Osteoblast (primary cell): ENCODE measurements at regions not wholly inside any gene's neighbourhood (a gene's known extent, or its start where the extent isn't known, plus 50 kb on each side); places are given as distances from the start of the nearest gene placed in this dataset.

Experiments
- DNase-seq: peaks from one replicate; pipeline ENCODE4 v3.0.0; 2011; ENCODE audit warnings: low spot score, mixed read lengths; ENCODE audit not compliant: insufficient read length; ENCODE audit errors: missing footprints
- H2AFZ ChIP-seq: 2 replicates; pipeline ENCODE4 v1.6.0; 2011; ENCODE audit warnings: mild to moderate bottlenecking, low read length
- H3K27ac ChIP-seq: 2 replicates; pipeline ENCODE4 v1.5.1; 2011; ENCODE audit warnings: mild to moderate bottlenecking, low read depth, low read length, moderate library complexity
- H3K27me3 ChIP-seq: 2 replicates; pipeline ENCODE4 v1.6.0; 2012; ENCODE audit warnings: mild to moderate bottlenecking, control low read depth, inconsistent platforms, low read length, moderate library complexity; ENCODE audit not compliant: insufficient read depth
- H3K36me3 ChIP-seq: 2 replicates; pipeline ENCODE4 v1.5.1; 2011; ENCODE audit warnings: mild to moderate bottlenecking, low read length, control low read depth, moderate library complexity; ENCODE audit not compliant: insufficient read depth
- H3K4me1 ChIP-seq: 2 replicates; pipeline ENCODE4 v1.5.1; 2011; ENCODE audit warnings: mild to moderate bottlenecking, low read length, control low read depth, moderate library complexity; ENCODE audit not compliant: insufficient read depth
- H3K4me2 ChIP-seq: 2 replicates; pipeline ENCODE4 v1.6.0; 2011; ENCODE audit warnings: mild to moderate bottlenecking, low read length; ENCODE audit not compliant: insufficient read depth
- H3K4me3 ChIP-seq: fragments of 200-600 bp; sonication (generic); 3 replicates; pipeline ENCODE4 v1.5.1; 2012; ENCODE audit warnings: mild to moderate bottlenecking, low read length, inconsistent platforms; ENCODE audit not compliant: insufficient read depth
- H3K79me2 ChIP-seq: 2 replicates; pipeline ENCODE4 v1.6.0; 2012; ENCODE audit warnings: mild to moderate bottlenecking, low read length, control low read depth, inconsistent platforms; ENCODE audit not compliant: insufficient read depth
- H3K9me3 ChIP-seq: 2 replicates; pipeline ENCODE4 v1.5.1; 2011; ENCODE audit warnings: low read depth, low read length, control low read depth
- H4K20me1 ChIP-seq: 2 replicates; pipeline ENCODE4 v1.6.0; 2012; ENCODE audit warnings: mild to moderate bottlenecking, low read length, control low read depth; ENCODE audit not compliant: insufficient read depth
- TF ChIP-seq, protein P1 (sequence below): IDR thresholded peaks from 2 replicates; pipeline ENCODE4 v1.5.1; 2011; ENCODE audit warnings: mild to moderate bottlenecking, low read depth, low read length, moderate library complexity; ENCODE audit errors: extremely low read depth

DNA sequence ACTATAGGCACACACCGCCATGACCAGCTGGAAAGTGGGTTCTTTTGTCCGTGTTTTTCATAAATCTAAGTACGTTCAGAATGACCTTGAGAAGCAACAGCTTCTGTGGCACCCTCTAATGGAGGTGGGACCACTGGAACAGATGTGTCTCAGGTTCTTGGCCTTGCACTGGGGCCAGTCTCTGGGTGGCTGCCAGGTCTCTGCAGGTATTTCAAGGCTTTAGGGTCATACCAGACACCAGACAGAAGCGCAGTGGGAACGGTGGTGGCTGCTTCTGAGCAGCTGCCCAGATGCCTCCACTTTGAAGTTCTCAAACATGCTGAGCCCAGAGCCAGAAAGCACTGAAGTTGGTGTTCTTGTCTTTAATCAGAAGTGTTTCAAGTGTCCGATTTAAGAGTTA is 75.0 kb upstream of the RBM19 start:
- Histone ChIP-seq H3K4me2 (no peak overlapping the region), H2AFZ (no peak overlapping the region), H3K79me2 (no peaks in the 10 kb centered on the region), H3K27ac (no peak overlapping the region), H4K20me1 (no peaks in the 10 kb centered on the region), H3K27me3 (no peaks in the 10 kb centered on the region), H3K36me3 (no peaks in the 10 kb centered on the region), H3K9me3 (no peaks in the 10 kb centered on the region), H3K4me1 (no peaks in the 10 kb centered on the region), H3K4me3 (no peak overlapping the region)
- TF ChIP-seq, protein P1, sequence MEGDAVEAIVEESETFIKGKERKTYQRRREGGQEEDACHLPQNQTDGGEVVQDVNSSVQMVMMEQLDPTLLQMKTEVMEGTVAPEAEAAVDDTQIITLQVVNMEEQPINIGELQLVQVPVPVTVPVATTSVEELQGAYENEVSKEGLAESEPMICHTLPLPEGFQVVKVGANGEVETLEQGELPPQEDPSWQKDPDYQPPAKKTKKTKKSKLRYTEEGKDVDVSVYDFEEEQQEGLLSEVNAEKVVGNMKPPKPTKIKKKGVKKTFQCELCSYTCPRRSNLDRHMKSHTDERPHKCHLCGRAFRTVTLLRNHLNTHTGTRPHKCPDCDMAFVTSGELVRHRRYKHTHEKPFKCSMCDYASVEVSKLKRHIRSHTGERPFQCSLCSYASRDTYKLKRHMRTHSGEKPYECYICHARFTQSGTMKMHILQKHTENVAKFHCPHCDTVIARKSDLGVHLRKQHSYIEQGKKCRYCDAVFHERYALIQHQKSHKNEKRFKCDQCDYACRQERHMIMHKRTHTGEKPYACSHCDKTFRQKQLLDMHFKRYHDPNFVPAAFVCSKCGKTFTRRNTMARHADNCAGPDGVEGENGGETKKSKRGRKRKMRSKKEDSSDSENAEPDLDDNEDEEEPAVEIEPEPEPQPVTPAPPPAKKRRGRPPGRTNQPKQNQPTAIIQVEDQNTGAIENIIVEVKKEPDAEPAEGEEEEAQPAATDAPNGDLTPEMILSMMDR, result no peak
- DNase-seq, result no peak

DNA sequence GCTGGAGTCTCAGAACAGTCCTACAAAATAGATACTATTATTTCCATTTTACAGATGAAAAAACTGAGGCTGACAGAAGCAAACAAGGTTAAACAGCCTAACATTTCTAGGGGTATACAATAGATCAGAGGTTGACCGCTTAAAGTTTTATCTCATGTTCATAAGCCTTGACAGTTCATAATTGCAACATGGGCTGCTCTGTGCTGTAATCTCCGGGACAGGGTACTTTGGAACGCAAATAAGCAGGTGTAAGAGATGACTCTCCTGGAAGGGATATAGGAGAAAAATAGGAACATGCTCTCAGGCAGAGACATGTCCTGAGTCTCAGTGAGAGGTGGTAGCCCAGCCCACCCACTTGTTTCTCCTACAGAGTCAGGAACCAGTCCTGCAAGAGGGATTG is 72.8 kb upstream of the RBM19 start:
- Histone ChIP-seq H3K4me3 (no peak overlapping the region), H3K36me3 (no peaks in the 10 kb centered on the region), H2AFZ (no peak overlapping the region), H4K20me1 (no peaks in the 10 kb centered on the region), H3K4me2 (no peak overlapping the region), H3K27ac (no peak overlapping the region), H3K27me3 (no peaks in the 10 kb centered on the region), H3K79me2 (no peaks in the 10 kb centered on the region), H3K9me3 (no peaks in the 10 kb centered on the region), H3K4me1 (no peaks in the 10 kb centered on the region)
- no peak for DNase-seq
- TF ChIP-seq, protein P1, result no peak

DNA sequence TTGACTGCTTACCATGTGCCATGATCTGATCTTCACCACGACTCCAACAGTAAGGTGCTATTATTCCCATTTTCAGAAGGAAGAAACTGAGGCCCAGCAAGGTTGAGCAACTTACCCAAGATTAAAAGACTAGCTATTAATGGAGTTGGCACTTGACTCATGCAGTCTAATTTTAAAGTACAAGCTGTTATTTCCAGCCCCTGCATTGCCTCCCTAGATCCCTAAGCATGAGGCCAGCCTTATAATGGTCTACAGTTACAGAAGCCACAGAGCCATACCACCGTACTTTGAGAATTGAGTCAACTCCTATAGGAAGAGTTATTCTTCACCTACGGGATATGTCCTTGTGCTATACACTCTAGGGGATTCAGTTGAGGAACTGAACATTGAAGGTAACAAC is 66.7 kb upstream of the RBM19 start:
- TF ChIP-seq, protein P1, result no peak
- Histone ChIP-seq H3K27ac (no peak overlapping the region), H4K20me1 (no peaks in the 10 kb centered on the region), H3K27me3 (no peaks in the 10 kb centered on the region), H3K9me3 (no peaks in the 10 kb centered on the region), H3K4me3 (no peak overlapping the region), H3K79me2 (no peaks in the 10 kb centered on the region), H3K36me3 (no peaks in the 10 kb centered on the region), H3K4me2 (no peak overlapping the region), H2AFZ (no peak overlapping the region), H3K4me1 (no peaks in the 10 kb centered on the region)
- DNase-seq, result no peak

GRCh38 chr12:114030451-114030850 is 64.3 kb upstream of the RBM19 start:
- H3K27ac ChIP-seq, result no peak overlapping the region
- H3K36me3 ChIP-seq, result no peaks in the 10 kb centered on the region
- TF ChIP-seq, protein P1, result no peak
- no peak for DNase-seq
- H3K27me3 ChIP-seq, result no peaks in the 10 kb centered on the region
- H3K79me2 ChIP-seq, result no peaks in the 10 kb centered on the region
- no peaks in the 10 kb centered on the region for H4K20me1 ChIP-seq
- H3K4me1 ChIP-seq, result no peaks in the 10 kb centered on the region
- no peak overlapping the region for H3K4me2 ChIP-seq
- H3K4me3 ChIP-seq, result no peak overlapping the region
- no peak overlapping the region for H2AFZ ChIP-seq
- H3K9me3 ChIP-seq, result no peaks in the 10 kb centered on the region
